PC-3 (cell line): ENCODE measurements at regions not wholly inside any gene's neighbourhood (a gene's known extent, or its start where the extent isn't known, plus 50 kb on each side); places are given as distances from the start of the nearest gene placed in this dataset.

Experiments used
- CTCF ChIP-seq: fragments of 300-600 bp; sonication (generic); conservative IDR thresholded peaks from 2 replicates; pipeline ENCODE4 v1.5.1; 2017; ENCODE audit warnings: antibody characterized with exemption, low read depth, mild to moderate bottlenecking, low read length
- EZH2 ChIP-seq: fragments of 300-600 bp; sonication (generic); IDR thresholded peaks from one replicate; pipeline ENCODE4 v1.6.1; 2017; ENCODE audit warnings: antibody characterized with exemption, mild to moderate bottlenecking, low read length; ENCODE audit not compliant: unreplicated experiment
- EZH2phosphoT487 ChIP-seq: fragments of 300-600 bp; sonication (generic); IDR thresholded peaks from 2 replicates; pipeline ENCODE4 v1.6.1; 2018; ENCODE audit warnings: mild to moderate bottlenecking, antibody characterized with exemption, low read length, borderline replicate concordance

- TF ChIP-seq CTCF (no peak), EZH2 (no peak), EZH2phosphoT487 (no peak)
Observed at GRCh38 chr5:98503616-98504015, 269.8 kb upstream of the RGMB start.
